Chondrocyte (in vitro differentiated cells): ENCODE measurements at regions not wholly inside any gene's neighbourhood (a gene's known extent, or its start where the extent isn't known, plus 50 kb on each side); places are given as distances from the start of the nearest gene placed in this dataset.

Experiments used
- DNase-seq: peaks from one replicate; pipeline ENCODE4 v3.0.0; 2021; ENCODE audit warnings: mixed read lengths, low spot score
- H3K27ac Mint-ChIP-seq: one replicate; pipeline ENCODE4 v1.8.0; 2021; ENCODE audit warnings: mild to moderate bottlenecking, moderate library complexity, mixed read lengths; ENCODE audit not compliant: unreplicated experiment
- H3K27me3 Mint-ChIP-seq: 2 replicates; pipeline ENCODE4 v1.8.0; 2021; ENCODE audit warnings: low read depth, mixed read lengths
- H3K36me3 Mint-ChIP-seq: 2 replicates; pipeline ENCODE4 v1.8.0; 2021; ENCODE audit warnings: low read depth, mixed read lengths
- H3K4me1 Mint-ChIP-seq: 2 replicates; pipeline ENCODE4 v1.8.0; 2021; ENCODE audit warnings: low read depth, mild to moderate bottlenecking, mixed read lengths
- H3K4me3 Mint-ChIP-seq: one replicate; pipeline ENCODE4 v1.8.0; 2021; ENCODE audit warnings: mild to moderate bottlenecking, moderate library complexity, mixed read lengths; ENCODE audit not compliant: unreplicated experiment
- H3K9me3 Mint-ChIP-seq: 2 replicates; pipeline ENCODE4 v1.8.0; 2021; ENCODE audit warnings: low read depth, mixed read lengths
- CTCF ChIP-seq: fragments of 200-600 bp; sonication (generic); IDR thresholded peaks from 2 replicates; pipeline ENCODE4 v1.5.0; 2021; ENCODE audit warnings: antibody characterized with exemption, mild to moderate bottlenecking, moderate library complexity

DNA sequence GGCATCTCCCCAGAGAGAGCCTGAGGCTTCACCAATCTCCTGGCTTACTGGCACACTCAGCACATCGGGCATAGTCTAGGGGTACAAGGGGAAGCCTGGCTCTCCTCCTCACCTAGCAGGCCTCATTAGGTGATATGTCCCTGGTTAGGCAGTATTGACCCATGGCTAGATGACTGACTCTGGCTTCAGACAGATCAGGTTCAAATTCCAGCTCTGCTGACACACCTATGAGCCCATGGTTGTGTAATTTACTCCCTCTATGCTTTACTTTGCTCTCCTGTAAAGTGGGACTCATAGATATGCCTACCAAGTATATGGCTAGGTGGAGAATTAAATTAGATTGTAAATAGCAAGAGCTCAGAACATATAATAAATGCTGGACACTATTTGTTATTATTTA lies 157.3 kb upstream of the IRX3 start:
- DNase-seq, result no peak
- Mint-ChIP-seq H3K4me3 (no peak overlapping the region), H3K36me3 (no peaks in the 10 kb centered on the region), H3K27me3 (peaks cover 20% of the 10 kb centered on the region), H3K9me3 (no peaks in the 10 kb centered on the region), H3K4me1 (peaks cover 35% of the 10 kb centered on the region), H3K27ac (no peak overlapping the region)
- TF ChIP-seq CTCF, result no peak

DNA sequence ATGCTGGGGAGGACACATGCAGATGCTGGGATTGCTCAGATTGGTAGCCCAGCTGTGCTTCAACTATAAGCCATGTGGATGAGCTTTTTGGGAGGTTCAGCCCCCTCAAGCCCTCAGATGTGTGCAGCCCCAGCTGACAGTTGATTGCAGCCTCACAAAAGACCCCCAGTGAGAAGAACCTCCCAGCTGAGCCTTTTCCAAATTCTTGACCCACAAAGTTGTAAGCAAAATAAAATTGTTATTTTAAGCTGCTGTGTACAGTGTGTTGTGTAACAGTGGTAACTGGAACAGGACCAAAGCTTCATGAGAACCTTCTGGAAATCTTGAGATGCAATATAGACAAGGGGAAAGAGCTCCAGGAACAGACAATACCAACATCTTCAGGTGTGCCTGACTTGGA lies 156.8 kb upstream of the IRX3 start:
- H3K4me1 Mint-ChIP-seq, result peaks cover 34% of the 10 kb centered on the region
- no peak for TF ChIP-seq CTCF
- no peak for DNase-seq
- H3K9me3 Mint-ChIP-seq, result no peaks in the 10 kb centered on the region
- H3K27ac Mint-ChIP-seq, result no peak overlapping the region
- no peaks in the 10 kb centered on the region for H3K36me3 Mint-ChIP-seq
- H3K4me3 Mint-ChIP-seq, result no peak overlapping the region
- peaks cover 25% of the 10 kb centered on the region for H3K27me3 Mint-ChIP-seq

GRCh38 chr16:54442864-54443263 lies 156.3 kb upstream of the IRX3 start:
- H3K4me1 Mint-ChIP-seq, result peaks cover 29% of the 10 kb centered on the region
- no peaks in the 10 kb centered on the region for H3K36me3 Mint-ChIP-seq
- H3K27me3 Mint-ChIP-seq, result peaks cover 29% of the 10 kb centered on the region
- H3K9me3 Mint-ChIP-seq, result no peaks in the 10 kb centered on the region
- H3K4me3 Mint-ChIP-seq, result no peak overlapping the region
- no peak for TF ChIP-seq CTCF
- H3K27ac Mint-ChIP-seq, result no peak overlapping the region
- no peak for DNase-seq

GRCh38 chr16:54438469-54438868 lies 151.9 kb upstream of the IRX3 start:
- no peak for TF ChIP-seq CTCF
- Mint-ChIP-seq H3K4me3 (no peak overlapping the region), H3K36me3 (peaks cover 3% of the 10 kb centered on the region), H3K4me1 (no peaks in the 10 kb centered on the region), H3K9me3 (peaks cover 8% of the 10 kb centered on the region), H3K27me3 (peaks cover 51% of the 10 kb centered on the region), H3K27ac (no peak overlapping the region)
- DNase-seq, result no peak

DNA sequence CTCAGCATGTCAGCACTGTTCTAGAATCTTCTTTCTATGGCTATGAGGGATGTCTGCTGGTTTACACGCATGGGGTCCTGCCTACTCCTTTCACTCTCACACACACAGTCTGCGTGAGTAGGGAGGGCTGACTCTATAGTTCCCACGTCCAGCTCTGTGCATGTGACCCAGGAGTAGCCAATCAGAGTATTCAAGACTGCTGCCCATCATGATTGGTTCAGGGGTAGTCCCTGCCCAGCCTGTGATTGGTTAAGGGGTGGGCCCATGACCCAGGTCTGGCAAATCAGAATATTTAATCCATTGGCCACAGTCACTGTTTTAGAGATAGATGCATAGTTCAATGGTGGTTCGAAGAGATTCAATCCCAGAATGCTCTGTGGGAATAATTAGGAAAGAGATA lies 151.3 kb upstream of the IRX3 start:
- TF ChIP-seq CTCF, result no peak

More for the DNA sequence above, 151.3 kb upstream of the IRX3 start:
- DNase-seq, result no peak
- Mint-ChIP-seq H3K9me3 (peaks cover 8% of the 10 kb centered on the region), H3K4me3 (no peak overlapping the region), H3K36me3 (peaks cover 3% of the 10 kb centered on the region), H3K4me1 (no peaks in the 10 kb centered on the region), H3K27me3 (peaks cover 53% of the 10 kb centered on the region), H3K27ac (no peak overlapping the region)
